PFSK-1 (cell line): ENCODE measurements at regions not wholly inside any gene's neighbourhood (a gene's known extent, or its start where the extent isn't known, plus 50 kb on each side); places are given as distances from the start of the nearest gene placed in this dataset.

ENCODE experiments used
- POLR2AphosphoS5 ChIP-seq: IDR thresholded peaks from 2 replicates; pipeline ENCODE4 v1.6.1; 2012; ENCODE audit warnings: low read depth, mild to moderate bottlenecking, control low read depth, low read length, moderate library complexity
- REST ChIP-seq, 2 experiments: IDR thresholded peaks; 2 replicates each; pipeline versions ENCODE4 v1.6.1 to v1.8.0; 2011 to 2012; ENCODE audit warnings: low read depth in 2 of 2, low read length in 2 of 2, control low read depth in 1 of 2, inconsistent platforms in 1 of 2, mild to moderate bottlenecking in 1 of 2, moderate library complexity in 1 of 2; ENCODE audit not compliant: insufficient read depth in 1 of 2

- TF ChIP-seq POLR2AphosphoS5, result no peak
- TF ChIP-seq REST (IDR thresholded peaks at IDR 0.05; ENCODE audit: insufficient read depth in 1 of 2, low read depth in 2 of 2, low read length in 2 of 2), result no peak
These were observed 218.6 kb downstream of the IRS1 start for GRCh38 chr2:226581004-226581403.
